Fibroblast of lung (primary cell): ENCODE measurements at regions not wholly inside any gene's neighbourhood (a gene's known extent, or its start where the extent isn't known, plus 50 kb on each side); places are given as distances from the start of the nearest gene placed in this dataset.

Source experiments
- CTCF ChIP-seq, 2 donors: IDR thresholded peaks in 1 of 2; conservative IDR thresholded peaks in 1 of 2; 1 replicate in 1 of 2; 2 replicates in 1 of 2; pipeline ENCODE4 v1.5.1; 2011 to 2012; ENCODE audit warnings: low read length in 2 of 2, control low read depth in 1 of 2, inconsistent platforms in 1 of 2, low read depth in 1 of 2, mild to moderate bottlenecking in 1 of 2
- EZH2 ChIP-seq: IDR thresholded peaks from 2 replicates; pipeline ENCODE4 v1.5.1; 2012; ENCODE audit warnings: low read length, control low read depth, mild to moderate bottlenecking; ENCODE audit errors: missing control alignments

GRCh38 chr6:97697456-97697855 is 414.4 kb upstream of the MMS22L start:
- TF ChIP-seq CTCF (conservative IDR thresholded peaks at IDR 0.05 in 1 of 2, IDR thresholded peaks at IDR 0.05 in 1 of 2; ENCODE audit: low read depth in 1 of 2, low read length in 2 of 2) (no peak), EZH2 (no peak)
